ENCODE measurements at regions not wholly inside any gene's neighbourhood (a gene's known extent, or its start where the extent isn't known, plus 50 kb on each side); places are given as distances from the start of the nearest gene placed in this dataset.

DNA sequence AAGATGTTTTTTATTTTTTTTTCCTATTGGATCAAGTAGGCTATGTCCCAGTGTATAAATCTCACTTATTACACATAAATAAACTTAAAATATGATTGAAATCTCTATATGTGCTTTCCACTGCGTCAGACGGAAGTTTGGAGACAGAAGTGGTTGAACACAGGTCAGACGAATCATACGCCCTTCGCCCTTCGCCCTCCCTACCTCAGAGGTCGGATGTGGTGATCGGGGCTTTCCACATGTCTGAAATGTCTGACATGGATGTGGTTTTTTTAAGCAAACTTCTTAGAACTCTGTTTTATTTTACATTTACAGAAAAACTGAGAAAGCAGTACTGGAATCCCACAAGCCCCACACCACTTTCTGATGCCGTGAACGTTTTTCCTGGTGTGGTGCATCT is 344.4 kb downstream of the THBS2 start:
- DNase-seq (ENCODE audit: low read depth): no peak

DNA sequence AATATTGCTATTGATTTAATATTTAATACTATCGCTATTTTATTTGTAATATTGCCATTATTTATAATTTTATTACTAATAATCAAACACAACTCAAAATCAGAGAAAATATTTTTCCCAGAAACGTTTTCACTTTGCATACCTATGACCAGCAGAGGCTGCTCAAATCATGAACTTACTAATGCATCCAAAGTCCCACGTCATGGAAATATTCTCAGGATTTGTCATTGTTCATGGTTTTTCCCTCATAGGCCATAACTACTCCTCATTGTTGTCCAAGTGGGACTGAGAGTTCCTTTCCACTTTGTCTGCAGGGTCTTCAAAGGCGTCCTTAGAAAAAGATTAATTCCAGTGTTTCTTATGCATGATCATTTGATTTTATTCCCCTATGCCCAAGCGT is 344.8 kb downstream of the THBS2 start:
- peak; percentile 80 for DNase-seq (ENCODE audit: low read depth)

DNA sequence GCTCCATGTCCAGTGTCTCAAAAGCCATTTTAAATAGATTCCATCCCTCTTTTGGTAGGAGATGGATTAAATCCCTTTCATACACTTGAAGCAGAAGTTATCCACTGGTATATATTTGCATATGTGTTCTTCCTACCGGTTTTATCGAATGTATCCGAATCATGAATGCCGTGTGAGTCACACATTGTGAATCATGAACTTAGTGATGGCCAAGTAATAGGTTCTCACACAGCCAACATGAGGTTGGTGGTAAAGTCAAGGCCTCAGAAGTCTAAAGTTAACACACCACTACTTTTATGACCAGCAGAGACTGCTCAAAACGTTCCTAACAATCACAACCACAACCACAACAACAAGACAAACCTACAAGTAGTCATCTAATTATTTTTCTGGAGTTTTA is 345.5 kb downstream of the THBS2 start:
- DNase-seq (ENCODE audit: low read depth): peak; percentile 82

DNA sequence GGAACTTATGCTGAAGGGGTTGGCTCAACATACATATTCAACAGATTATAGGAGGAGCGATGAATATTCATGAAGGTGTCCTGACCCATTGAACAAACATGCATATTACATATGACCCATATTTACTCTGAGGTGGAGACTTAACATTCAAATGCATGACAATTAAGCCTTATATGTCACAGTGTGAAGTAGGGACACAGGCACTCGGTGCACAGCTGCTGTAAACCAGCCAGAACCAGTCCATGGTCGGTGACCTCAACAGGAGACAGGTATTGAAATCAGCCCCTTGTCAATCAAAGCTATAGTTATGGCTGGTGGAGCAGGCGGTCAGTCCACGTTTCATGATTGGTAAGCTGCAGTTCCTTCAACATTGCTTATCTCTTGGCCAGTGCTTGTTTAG is 347.3 kb downstream of the THBS2 start:
- no peak for DNase-seq (ENCODE audit: low read depth)

DNA sequence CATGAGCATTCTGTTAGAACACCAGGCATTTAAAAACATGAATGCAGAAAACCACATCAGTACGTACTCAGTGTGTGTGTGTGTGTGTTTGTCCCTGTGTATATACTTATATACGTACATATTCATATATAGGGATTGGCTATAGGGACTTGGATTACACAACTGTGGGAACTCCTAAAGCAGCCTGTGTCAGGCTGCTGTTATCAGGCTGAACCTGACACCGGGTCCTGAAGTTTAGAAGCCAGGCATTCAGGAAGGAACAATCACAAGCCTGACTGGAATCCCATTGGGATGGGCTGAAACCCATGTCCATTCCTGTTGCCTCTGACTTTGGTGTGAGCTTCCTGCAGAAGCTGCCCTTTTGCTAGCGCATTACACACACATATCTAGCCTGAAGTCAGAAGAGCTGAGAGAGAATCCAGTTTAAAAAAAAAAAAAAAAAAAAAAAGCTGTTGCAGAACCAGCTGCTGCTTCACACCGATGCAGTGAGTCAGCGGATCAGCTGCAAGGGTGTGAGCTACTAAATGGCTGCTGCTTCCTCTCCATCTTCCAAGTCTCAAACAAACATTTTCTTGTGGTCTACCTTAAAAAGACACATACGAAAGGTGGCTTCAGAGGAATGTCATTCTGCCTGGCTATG is 348.1 kb downstream of the THBS2 start:
- DNase-seq (ENCODE audit: low read depth): peak; percentile 70

DNA sequence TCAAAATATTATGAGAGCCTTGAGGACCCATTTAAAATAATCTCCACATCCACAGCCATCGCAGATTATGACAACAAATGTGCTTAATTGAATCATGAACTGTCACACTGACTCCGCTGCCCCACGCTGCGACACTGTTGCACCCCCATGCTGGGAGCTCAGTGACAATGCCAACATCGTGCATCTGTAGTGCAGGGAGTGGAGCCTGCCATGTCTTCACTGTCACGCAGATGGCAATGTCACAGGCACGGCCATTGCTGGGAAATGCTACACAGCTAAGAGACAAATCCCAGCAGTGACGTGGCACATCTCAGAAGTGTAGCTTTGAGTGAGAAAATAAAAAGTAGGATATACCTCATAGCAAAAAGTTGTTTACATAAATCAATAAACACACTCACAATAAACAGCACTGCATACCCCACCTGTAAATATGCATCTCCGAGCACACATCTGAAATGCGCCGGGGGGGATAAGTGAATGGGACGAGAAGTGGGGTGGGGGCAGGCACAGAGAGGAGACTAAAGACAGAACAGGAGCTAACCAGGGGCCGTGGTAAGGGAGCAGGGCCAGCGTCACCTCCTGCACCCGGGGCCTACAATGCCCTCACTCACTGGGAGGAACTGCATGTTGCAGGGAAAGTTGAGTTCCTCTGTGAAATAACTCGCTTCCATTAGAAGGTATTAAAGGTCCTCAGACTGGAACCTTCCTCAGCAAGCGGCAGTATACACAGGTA is 349.9 kb downstream of the THBS2 start:
- no peak for DNase-seq (ENCODE audit: low read depth)

DNA sequence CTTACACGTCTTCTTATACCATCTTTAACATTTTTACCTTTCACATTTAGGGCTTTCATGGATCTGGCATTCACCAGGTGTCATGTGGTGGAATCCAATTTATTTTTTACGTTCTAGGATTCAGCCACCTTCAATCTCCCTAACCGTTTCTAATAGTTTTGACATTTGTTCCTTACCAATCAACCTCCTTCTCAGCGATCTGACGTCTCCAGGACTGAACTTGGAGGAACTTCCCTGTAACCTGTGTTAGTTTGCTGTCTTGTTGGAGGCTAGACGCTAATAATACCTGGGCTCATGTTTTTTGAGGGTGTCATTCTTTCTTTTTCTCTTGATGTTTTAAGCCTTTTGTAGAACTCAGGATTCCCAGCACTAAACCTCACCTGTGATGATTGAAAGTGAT is 351.6 kb downstream of the THBS2 start:
- no peak for DNase-seq (ENCODE audit: low read depth)

DNA sequence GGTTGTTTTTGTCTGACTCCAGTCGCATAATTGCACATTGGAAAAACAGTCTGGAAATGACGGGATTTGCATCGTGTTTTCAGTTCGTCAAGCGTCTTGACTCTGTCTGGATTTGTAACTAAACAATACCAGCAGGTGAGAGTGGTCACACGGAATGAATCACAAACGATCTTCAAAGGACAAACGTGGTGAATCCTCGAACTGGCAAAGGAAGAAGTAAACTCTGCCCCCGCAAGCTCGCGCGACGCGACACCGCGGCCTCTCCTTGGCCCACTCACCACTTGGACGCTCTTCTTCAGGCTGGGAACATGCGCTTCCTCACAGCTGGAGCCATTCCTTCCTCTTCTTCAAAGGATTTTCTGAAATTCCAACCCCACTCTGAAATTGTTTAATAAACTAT is 352.6 kb downstream of the THBS2 start:
- DNase-seq (ENCODE audit: low read depth): no peak

DNA sequence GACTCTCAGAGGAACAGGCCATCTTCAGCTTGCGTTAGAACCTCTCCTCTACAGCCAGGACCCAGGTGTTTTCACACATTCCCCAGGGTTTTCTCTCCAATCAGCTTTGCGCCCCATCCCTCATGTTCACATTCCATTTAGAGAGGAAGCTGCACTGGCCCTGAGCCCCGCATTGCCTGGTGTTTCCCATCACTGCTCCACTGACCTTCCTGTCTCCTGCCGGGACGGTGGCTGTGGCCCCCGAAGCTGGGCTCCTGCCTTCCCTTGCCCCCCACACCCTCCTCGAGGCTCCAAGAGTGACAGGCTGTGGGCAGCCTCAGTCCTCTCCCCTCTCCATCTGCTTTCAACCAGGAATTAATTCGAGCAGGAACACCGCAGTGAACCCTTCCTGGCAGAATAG is 357.3 kb downstream of the THBS2 start:
- DNase-seq (ENCODE audit: low read depth): no peak

DNA sequence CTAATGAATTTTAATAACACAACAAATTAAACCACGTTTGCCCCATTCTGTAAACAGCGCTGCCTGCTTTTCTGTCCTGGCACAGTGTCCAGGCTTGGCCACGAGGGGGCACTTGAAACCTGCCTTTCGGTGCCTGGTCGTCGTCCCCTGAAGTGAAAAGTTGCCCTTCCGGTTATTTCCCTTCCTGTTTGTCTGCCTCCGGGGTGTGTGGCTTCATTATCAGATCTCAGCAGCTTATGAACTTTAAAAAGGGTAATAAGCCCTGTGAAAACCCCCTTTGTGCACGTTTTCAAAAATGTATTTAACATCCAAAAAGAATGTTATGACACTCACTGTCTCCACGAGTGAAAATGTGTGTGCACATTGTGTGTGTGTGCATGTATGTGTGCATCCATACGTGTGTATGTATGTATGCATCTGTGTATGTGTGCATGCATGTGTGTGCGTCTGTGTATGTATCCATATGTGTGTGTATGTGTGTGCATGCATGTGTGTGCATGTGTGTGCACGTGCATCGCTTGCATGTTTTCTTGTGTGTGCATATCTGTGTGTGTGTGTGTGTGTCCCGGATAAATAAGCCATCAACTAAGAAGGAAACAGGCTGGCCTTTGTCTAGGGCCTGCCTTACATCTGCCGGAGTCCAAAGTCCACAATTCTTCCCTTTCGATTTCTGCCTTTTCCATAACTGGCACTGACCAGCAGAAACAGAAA is 358.4 kb downstream of the THBS2 start:
- DNase-seq (ENCODE audit: low read depth): peak; percentile 75

DNA sequence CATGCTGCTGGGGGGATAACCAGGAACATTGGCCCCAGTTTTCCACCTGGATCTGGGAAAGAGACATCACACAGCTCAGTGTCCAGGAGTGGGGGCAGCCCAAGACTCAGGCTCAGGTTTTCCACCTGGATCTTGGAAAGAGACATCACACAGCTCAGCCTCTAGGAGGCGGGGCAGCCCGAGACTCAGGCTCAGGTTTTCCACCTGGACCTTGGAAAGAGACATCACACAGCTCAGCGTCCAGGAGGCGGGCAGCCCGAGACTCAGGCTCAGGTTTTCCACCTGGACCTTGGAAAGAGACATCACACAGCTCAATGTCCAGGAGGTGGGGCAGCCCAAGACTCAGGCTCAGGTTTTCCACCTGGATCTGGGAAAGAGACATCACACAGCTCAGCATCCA is 361.6 kb downstream of the THBS2 start:
- DNase-seq (ENCODE audit: low read depth): no peak

DNA sequence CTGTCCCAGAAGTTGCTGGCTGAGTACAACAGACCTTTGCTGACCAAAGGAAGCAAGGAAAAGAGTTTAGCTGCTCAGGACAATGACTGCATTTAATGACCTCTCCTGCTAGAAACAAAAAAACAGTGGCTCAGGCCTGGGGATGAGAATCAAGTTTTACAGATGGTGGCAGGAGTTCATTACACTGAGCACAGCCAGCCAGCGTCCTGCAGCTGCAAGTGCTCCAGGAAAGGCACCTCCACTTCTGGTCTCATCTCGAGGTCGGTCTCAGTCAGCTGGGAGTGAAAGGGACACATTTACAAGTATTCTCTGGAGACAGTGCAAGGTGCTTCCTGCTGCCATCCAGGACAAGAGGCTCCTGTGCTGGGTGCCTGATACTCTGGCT is 362.7 kb downstream of the THBS2 start:
- no peak for DNase-seq (ENCODE audit: low read depth)

DNA sequence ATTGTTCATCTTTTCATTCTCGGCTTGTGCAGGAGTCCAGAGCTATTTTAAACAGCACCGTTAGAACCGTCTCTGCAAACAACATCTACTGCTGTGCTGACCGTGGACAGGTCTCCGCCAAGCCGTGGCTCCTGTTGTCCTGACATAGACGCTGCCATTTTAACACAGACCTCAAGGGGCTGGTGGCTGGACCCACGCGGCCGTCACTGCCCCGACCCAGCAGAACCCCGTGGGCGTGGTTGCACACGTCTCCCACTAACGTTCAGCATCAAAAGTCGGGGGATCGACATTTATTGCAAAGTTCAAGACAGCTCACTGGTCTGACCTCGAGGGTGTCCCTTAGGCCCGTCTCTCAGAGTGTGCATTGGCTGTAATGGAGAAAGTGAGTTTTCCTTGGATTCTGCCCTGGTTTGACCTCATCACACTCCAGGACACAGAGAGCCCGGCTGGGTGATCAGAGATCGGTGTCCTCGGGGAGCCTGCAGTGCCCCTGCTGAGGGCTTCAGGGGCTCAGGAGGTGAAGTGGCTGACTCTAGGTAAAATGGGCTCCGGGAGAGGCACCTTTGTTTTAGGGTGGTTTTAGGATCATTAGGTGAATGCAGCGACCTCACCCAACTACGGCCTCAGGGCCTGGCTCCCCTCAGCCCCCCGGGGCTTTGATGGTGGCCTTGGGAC is 363.2 kb downstream of the THBS2 start:
- DNase-seq (ENCODE audit: low read depth): no peak

DNA sequence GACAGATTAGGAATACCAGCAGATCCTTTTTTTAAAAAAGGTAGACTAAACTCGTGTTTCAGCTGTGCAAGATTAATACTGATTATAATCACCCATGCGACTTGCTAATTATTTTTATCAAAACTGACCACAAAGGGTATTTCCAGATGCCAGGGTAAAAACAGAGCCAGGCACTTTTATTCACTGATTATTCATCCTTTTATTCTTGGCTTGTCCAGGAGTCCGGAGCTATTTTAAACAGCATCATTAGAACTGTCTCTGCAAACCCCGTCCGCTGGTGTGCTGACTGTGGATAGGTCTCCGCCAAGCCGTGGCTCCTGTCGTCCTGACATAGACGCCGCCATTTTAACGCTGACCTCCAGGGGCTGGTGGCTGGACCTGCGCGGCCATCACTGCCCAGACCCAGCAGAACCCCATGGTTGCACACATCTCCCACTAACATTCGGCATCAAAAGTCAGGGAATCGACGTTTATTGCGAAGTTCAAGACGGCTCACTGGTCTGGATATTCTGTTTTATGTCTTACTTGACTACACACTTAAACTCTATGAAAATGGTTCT is 364.8 kb downstream of the THBS2 start:
- DNase-seq (ENCODE audit: low read depth): no peak

DNA sequence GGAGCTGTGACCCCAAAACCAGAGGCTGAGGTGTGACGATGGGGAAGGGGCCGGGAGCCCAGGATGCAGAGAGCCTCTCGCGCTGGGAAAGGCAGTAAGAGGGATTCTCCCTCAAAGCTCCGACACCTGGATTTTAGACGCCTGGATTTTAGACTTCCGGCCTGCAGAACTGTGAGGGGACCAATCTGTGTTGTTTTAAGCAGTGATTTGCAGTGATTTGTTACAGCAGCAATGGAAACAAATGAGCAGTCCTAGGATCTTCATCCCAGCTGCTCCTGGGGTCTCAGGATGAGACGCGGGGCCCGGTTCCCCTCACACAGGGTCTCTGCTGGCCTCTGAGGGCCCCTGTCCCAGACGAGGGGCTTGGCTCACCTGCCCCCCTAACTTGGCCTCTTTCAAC is 365.5 kb downstream of the THBS2 start:
- no peak for DNase-seq (ENCODE audit: low read depth)

DNA sequence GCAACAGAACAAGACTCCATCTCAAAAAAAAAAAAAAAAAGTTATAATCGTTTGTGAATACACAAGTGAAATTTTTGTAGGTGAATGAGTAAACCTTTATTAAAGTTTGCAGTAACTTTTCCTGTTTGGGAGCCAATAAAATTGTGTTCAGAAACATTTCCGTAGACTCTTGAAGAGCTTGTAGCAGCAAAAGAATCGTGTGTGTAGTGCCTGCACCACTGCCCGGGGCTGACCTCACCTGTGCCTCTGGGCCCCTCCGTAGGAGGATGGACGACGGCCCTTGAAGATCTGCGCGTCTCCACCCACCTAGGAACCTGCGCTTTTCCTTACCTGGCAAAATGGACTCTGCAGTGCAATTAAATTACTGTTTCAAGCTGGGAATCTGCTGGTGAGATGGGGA is 366.0 kb downstream of the THBS2 start:
- no peak for DNase-seq (ENCODE audit: low read depth)

DNA sequence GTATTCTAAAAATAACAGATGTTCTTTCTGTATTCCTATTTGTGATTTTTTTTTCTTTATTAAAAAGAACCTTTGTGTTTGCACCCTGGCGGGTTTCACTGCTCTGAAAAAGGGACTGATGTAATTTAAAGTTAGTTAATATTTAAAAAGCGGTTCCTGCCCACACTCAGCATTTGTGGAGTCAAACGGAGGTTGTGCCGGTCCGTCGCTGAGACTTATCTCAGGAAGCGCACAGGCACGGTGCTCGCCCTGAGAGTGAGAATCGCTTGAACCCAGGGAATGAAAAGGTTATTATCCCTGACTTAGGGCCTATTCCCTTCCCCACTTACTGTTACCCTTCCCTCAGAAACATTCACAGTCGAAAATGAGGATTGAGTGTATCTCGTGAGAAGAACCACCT is 366.7 kb downstream of the THBS2 start:
- no peak for DNase-seq (ENCODE audit: low read depth)

DNA sequence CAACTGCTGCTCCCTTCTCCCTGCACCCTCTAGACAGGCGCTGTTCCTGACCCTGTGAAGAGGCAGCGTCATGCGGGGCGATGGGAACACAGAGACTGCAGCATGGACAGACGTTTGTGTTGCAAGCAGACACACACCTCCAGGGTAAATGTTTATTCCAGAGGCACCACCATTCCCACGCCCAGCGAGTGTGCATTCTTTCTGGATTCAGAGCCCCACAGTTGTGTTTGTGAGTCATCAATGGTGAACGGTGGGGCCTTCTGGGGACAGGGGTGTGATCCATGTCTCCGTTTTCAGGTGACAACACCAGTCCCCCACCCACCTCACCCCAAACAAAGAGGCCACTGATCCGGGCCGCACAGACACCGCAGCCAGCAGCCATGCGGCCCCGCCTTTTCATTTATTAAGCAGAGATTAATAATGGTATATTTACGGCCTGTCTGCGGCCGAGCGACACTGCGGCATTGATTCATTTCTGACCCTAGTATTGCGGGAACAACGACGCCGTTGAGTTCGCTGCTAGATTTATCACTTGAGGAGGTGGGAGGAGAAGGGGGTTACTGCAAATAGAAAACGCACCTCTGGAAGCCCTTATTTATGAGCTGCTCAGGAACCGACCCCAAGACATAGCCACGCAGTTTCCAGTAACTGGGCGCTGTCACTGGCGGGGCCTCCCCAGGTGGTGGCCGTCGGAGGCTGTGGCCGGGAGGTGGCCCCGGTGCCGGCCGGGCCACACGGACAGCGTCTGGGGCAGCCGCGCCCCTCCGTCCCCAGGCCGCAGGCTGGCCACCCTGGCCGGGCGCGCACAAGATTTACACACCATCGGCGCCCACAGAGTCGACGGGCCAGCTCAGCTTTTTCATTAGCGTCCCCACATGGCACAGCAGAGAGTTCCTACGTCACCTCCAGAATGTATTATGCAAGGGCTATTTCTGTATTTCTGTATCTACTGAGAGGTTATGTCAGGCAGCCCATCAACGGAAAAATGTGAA is 367.6 kb downstream of the THBS2 start:
- DNase-seq (ENCODE audit: low read depth): peak; percentile 9

DNA sequence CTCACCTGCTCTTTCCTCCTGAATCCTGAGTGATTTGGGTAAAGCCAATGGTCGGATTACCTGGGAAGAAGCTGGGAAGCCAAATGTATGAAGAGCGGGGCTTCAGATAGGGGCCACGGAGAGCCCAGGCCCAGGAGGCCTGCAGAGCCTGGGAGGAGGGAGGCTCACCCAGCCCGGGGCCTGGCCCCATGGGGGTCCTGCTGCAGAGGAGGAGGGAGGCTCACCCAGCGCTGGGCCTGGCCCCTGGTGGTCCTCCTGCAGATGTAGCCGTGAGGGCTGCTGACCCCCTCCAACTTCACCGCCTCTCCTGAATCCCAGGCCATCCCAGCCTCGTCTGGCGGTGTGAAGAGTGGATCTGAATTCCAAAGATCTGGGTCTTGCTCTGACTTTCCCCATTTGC is 368.4 kb downstream of the THBS2 start:
- no peak for DNase-seq (ENCODE audit: low read depth)

DNA sequence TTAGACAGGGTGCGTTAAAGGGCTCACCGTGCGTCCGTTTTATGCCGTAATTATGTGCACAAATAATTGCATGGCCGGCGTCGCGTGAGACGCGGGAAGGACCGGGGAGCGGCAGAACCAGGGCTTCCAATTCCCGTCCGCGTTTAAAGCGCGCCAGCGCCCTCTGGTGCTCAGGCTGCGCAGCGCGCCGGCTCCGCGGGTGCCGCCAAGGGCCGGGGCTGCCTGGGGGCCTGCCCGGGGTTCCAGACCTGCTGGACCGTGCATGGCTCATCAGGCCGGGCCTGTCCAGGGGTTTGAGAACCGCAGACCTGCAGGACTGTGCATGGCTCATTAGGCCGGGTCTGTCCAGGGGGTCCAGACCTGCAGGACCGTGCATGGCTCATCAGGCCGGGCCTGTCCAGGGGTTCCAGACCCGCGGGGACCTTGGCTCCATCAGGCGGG is 369.0 kb downstream of the THBS2 start:
- peak; percentile 55 for DNase-seq (ENCODE audit: low read depth)

DNA sequence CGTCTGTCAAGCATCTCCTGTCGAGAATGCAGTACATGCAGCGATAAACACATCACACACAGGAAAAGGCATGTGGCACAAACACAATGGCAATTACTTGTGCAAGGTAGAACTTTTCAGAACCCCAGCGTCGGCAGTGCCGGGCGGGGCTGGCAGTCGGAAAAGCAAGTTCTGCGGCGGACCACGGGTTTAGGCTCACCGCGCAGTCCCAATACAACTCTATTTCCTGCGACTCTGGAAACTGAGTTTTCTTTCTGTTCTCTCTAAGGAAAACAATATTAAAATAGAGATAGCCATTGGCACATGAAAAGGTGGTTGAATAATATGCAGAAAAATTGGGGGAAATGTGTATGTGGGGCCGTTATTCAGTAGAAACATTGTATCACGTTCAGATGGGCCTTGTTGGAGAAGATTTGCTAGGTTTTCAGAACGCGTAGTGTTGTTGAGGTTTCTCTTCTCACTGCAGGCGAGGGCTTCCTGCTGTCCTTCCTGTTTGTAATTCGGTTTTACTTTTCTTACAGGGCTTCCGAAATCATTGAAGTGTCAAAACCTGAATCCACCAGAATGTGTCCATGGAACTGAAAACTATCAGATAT is 369.5 kb downstream of the THBS2 start:
- no peak for DNase-seq (ENCODE audit: low read depth)
